GM13977 (cell line): ENCODE measurements at regions not wholly inside any gene's neighbourhood (a gene's known extent, or its start where the extent isn't known, plus 50 kb on each side); places are given as distances from the start of the nearest gene placed in this dataset.

Experiments
- DNase-seq: peaks from one replicate; pipeline ENCODE4 v3.0.0; 2012; ENCODE audit warnings: low spot score
- in situ Hi-C: fragments of 300-500 bp; cut with MboI; formaldehyde crosslinking; loops from one replicate; pipeline ENCODE4 v1.12.0; 2022; ENCODE audit warnings: low sequenced_read_pairs, low pct_unique_long_range_greater_than_20kb, mixed read lengths, inconsistent platforms; ENCODE audit not compliant: unreplicated experiment
- TF ChIP-seq, protein P1 (sequence below): IDR thresholded peaks from 2 replicates; pipeline ENCODE4 v1.5.1; 2012; ENCODE audit warnings: mild to moderate bottlenecking, control low read depth; ENCODE audit not compliant: insufficient read depth; ENCODE audit errors: extremely low read depth, missing control alignments

DNA sequence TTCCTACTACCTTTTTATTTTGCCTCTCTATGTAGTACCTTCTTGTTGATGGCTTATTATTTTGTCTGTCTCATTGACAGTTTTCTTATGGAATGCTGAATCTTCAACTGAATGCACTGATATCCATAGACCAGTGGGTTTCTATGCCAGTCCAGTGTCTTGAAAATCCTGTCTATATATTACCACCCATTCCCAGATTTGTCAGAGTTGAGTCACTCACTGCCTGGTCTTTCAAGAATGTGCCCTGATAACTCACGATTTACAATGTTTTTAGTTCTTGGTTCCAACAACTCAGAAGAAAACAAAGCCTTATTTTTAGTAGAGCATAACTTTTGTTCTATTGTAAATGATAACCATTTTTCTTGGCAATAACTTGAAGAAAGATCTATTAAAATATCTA is 606.0 kb upstream of the PITX2 start:
- TF ChIP-seq, protein P1, sequence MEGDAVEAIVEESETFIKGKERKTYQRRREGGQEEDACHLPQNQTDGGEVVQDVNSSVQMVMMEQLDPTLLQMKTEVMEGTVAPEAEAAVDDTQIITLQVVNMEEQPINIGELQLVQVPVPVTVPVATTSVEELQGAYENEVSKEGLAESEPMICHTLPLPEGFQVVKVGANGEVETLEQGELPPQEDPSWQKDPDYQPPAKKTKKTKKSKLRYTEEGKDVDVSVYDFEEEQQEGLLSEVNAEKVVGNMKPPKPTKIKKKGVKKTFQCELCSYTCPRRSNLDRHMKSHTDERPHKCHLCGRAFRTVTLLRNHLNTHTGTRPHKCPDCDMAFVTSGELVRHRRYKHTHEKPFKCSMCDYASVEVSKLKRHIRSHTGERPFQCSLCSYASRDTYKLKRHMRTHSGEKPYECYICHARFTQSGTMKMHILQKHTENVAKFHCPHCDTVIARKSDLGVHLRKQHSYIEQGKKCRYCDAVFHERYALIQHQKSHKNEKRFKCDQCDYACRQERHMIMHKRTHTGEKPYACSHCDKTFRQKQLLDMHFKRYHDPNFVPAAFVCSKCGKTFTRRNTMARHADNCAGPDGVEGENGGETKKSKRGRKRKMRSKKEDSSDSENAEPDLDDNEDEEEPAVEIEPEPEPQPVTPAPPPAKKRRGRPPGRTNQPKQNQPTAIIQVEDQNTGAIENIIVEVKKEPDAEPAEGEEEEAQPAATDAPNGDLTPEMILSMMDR: no peak
- DNase-seq: no peak
- in situ Hi-C loops: no loop called here

DNA sequence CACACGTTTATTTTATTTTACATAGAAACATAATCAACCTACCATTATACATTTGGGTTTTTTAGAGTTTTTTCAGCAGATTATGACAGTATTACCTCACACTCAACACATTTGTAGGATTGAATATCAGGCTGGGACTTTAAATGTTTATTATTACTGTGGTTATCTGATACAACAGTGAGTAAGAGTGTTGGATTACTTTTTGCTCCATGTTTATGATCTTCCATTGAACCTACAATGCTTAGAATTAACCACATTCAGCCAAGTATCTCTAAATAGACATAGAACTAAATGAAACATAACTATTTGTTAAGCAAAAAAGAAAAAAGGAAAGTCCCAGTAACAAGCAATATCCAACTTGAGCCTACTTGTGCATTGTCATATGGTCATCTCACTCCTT is 607.4 kb upstream of the PITX2 start:
- in situ Hi-C loops: no loop called here
- TF ChIP-seq, protein P1: no peak

DNA sequence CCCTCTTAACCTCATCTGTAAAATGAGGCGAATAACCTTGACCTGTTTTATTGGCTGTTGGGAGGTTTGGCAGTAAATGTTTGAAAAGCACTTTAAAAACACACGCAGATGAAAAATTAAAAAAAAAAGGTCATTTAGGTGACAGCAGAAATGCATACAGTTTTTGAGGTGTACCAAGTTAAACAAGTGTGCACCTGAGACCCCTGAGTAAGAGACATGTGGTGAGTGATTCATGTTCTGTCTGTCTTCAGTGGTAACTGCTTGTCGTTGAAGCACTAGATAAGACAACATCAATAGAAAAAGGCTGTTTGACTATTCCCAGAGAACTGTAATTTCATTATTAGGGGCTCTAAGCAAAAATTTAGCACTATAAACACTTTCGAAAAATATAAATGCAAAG is 608.4 kb upstream of the PITX2 start:
- TF ChIP-seq, protein P1: no peak
- in situ Hi-C loops: no loop called here
- no peak for DNase-seq

More for the DNA sequence above, 607.4 kb upstream of the PITX2 start:
- DNase-seq: no peak

DNA sequence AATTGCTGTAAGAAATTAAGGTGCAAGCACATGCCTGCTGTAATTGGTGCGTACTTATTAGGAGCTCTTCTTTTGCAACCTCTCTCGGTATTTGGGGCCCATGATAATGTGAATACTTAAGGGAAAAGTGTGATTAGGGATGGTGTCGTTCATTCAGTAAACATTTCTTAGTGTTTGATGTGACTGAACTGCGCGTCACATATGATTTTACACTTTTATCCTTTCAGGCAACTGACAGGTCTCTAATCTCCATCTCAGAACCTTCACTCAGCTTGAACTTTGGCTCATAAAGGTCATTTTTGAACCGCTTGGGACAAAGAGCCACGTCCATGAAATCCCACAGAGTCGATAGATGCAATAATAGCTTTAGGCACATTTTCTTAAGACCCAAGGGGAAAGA is 612.1 kb upstream of the PITX2 start:
- no peak for DNase-seq
- TF ChIP-seq, protein P1: no peak
- in situ Hi-C loops: no loop called here

DNA sequence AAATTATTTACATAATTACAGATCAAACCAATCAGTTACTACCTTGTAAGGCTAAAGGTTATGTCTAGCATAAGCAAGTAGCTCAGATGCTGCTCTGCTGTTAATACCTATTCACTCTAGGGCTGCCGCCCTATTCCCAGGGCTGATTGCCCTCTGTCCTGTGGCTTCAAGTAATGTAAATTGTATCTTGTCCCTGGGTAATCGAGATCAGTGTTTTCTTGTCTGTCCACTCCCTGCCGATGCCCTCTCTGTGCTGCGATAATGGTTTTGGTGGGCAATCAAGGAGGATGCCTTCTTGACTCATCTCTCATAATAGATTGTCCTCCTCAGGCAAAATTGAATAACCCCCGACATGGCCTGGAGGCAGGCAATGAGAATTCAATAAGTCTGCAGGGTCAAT is 641.0 kb upstream of the PITX2 start:
- DNase-seq: no peak
- in situ Hi-C loops: no loop called here
- TF ChIP-seq, protein P1: no peak

DNA sequence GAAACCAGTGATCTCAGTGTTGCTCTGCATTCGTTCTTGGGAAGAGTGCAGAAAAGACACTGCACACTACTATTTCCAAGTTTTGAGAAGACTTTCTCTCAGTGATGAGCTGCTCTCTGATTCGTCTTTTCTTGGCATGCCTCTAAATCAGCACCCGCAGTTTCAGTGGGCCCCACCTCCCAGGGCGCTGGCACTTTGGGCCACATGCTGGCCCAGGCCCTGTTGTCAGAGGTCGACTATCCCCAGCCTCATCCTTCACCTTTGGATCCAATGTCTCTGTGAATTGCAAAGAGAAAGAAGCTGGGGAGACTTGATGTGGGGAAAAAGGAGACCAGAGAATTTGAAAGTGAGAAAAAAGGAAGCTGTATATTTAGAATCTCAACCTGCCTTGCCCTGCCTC is 644.1 kb upstream of the PITX2 start:
- TF ChIP-seq, protein P1: no peak
- in situ Hi-C loops: no loop called here
- no peak for DNase-seq

DNA sequence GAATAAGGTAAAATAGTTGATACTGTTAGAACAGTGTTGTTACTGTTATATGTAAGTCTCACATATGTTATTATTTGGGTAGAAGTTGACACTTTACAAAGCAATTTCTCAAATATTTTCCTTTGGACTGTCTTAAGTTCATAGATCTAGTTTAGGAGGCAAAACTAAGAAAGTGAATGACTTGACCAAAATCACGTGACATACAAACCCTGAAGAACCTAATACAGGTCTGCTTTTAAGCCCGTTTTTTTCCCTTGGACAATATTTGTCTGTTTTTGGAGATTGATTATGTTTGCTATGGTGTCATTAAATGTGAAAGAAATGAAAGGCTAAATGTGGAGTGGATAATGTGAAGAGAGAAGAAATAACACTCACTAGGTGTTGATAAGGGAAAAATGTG is 644.9 kb upstream of the PITX2 start:
- in situ Hi-C loops: no loop called here
- DNase-seq: no peak
- TF ChIP-seq, protein P1: no peak
